Neuronal stem cell (in vitro differentiated cells): ENCODE measurements at regions not wholly inside any gene's neighbourhood (a gene's known extent, or its start where the extent isn't known, plus 50 kb on each side); places are given as distances from the start of the nearest gene placed in this dataset.

Source experiments
- DNase-seq: peaks from one replicate; pipeline ENCODE4 v3.0.0-alpha.2; 2013; ENCODE audit warnings: low spot score
- H2AFZ ChIP-seq: one replicate; pipeline ENCODE4 v1.6.1; 2013; ENCODE audit warnings: mild to moderate bottlenecking, low read length, inconsistent platforms
- H2AK5ac ChIP-seq: 2 replicates; pipeline ENCODE4 v1.6.1; 2013; ENCODE audit warnings: low read depth, mild to moderate bottlenecking, inconsistent platforms, low read length, moderate library complexity, mixed read lengths
- H2BK120ac ChIP-seq: 2 replicates; pipeline ENCODE4 v1.6.1; 2013; ENCODE audit warnings: low read depth, mild to moderate bottlenecking, inconsistent platforms, low read length, moderate library complexity, mixed read lengths
- H2BK12ac ChIP-seq: one replicate; pipeline ENCODE4 v1.6.1; 2013; ENCODE audit warnings: low read length, inconsistent platforms
- H2BK15ac ChIP-seq: 2 replicates; pipeline ENCODE4 v1.6.1; 2013; ENCODE audit warnings: mild to moderate bottlenecking, low read length, inconsistent platforms, mixed read lengths
- H2BK5ac ChIP-seq: one replicate; pipeline ENCODE4 v1.6.1; 2013; ENCODE audit warnings: inconsistent platforms, mild to moderate bottlenecking, low read length, moderate library complexity
- H3K14ac ChIP-seq: one replicate; pipeline ENCODE4 v1.6.1; 2013; ENCODE audit warnings: low read length, inconsistent platforms
- H3K18ac ChIP-seq: 2 replicates; pipeline ENCODE4 v1.6.1; 2013; ENCODE audit warnings: low read length, inconsistent platforms
- H3K23ac ChIP-seq: 2 replicates; pipeline ENCODE4 v1.6.1; 2013; ENCODE audit warnings: low read depth, mild to moderate bottlenecking, mixed read lengths, low read length, inconsistent platforms; ENCODE audit not compliant: poor library complexity
- H3K27ac ChIP-seq: replicated peaks from 3 replicates; pipeline ENCODE4 v1.5.1; 2013; ENCODE audit warnings: low read length, inconsistent platforms
- H3K27me3 ChIP-seq, 3 experiments: 2 replicates each; pipeline ENCODE4 v1.6.1; 2013; ENCODE audit warnings: low read length in 3 of 3, mild to moderate bottlenecking in 2 of 3, inconsistent platforms in 1 of 3, low read depth in 1 of 3, mixed read lengths in 1 of 3, moderate library complexity in 1 of 3; ENCODE audit not compliant: control insufficient read depth in 3 of 3, insufficient read depth in 3 of 3
- H3K36me3 ChIP-seq, 2 donors: replicated peaks in 1 of 2; 2 replicates each; pipeline ENCODE4 v1.6.1; 2013; ENCODE audit warnings: low read length in 2 of 2; ENCODE audit not compliant: control insufficient read depth in 2 of 2, insufficient read depth in 2 of 2
- H3K4ac ChIP-seq: 2 replicates; pipeline ENCODE4 v1.6.1; 2013; ENCODE audit warnings: inconsistent platforms, mild to moderate bottlenecking, low read length, moderate library complexity
- H3K4me1 ChIP-seq, 2 donors: 1 replicate in 1 of 2; 2 replicates in 1 of 2; pipeline ENCODE4 v1.6.1; 2013; ENCODE audit warnings: low read length in 2 of 2, low read depth in 1 of 2; ENCODE audit not compliant: control insufficient read depth in 2 of 2, insufficient read depth in 1 of 2
- H3K4me2 ChIP-seq: one replicate; pipeline ENCODE4 v1.6.1; 2013; ENCODE audit warnings: mild to moderate bottlenecking, low read length, inconsistent platforms; ENCODE audit not compliant: insufficient read depth, poor library complexity, severe bottlenecking
- H3K4me3 ChIP-seq, 2 donors: 2 replicates each; pipeline ENCODE4 v1.5.1; 2013; ENCODE audit warnings: low read length in 2 of 2, mild to moderate bottlenecking in 2 of 2, inconsistent platforms in 1 of 2, moderate library complexity in 1 of 2
- H3K79me1 ChIP-seq: one replicate; pipeline ENCODE4 v1.6.1; 2013; ENCODE audit warnings: low read depth, mild to moderate bottlenecking, inconsistent platforms, low read length, moderate library complexity
- H3K9ac ChIP-seq: one replicate; pipeline ENCODE4 v1.6.1; 2013; ENCODE audit warnings: mild to moderate bottlenecking, low read depth, low read length, inconsistent platforms; ENCODE audit not compliant: poor library complexity
- H3K9me3 ChIP-seq, 2 donors: replicated peaks in 1 of 2; 2 replicates each; pipeline versions ENCODE3 to v1.6.1; 2013; ENCODE audit warnings: low read length in 2 of 2, mild to moderate bottlenecking in 2 of 2, inconsistent platforms in 1 of 2, low read depth in 1 of 2, mixed read lengths in 1 of 2, moderate library complexity in 1 of 2; ENCODE audit not compliant: control insufficient read depth in 2 of 2, insufficient read depth in 1 of 2
- H4K8ac ChIP-seq: one replicate; pipeline ENCODE4 v1.6.1; 2013; ENCODE audit warnings: low read depth, mild to moderate bottlenecking, inconsistent platforms, low read length, moderate library complexity
- H4K91ac ChIP-seq: one replicate; pipeline ENCODE4 v1.6.1; 2013; ENCODE audit warnings: low read length, low read depth, mild to moderate bottlenecking, inconsistent platforms; ENCODE audit not compliant: poor library complexity
- WGBS, 2 donors: extraction: QIAGEN DNeasy Blood & Tissue Kit; methylation state at CpG; one replicate each; pipeline ENCODE4 v1.1.7; 2013; ENCODE audit warnings: missing lambda C conversion rate in 2 of 2, mixed read lengths in 1 of 2; ENCODE audit not compliant: insufficient read length in 2 of 2, insufficient replicate concordance in 1 of 2; ENCODE audit errors: extremely low coverage in 2 of 2; 5-methylcytosine and 5-hydroxymethylcytosine counted together

GRCh38 chr6:11391934-11392777 is 145.4 kb upstream of the TMEM170B start:
- no peak overlapping the region for H3K18ac ChIP-seq
- no peak overlapping the region for H4K8ac ChIP-seq
- no peak overlapping the region for H3K9ac ChIP-seq
- H3K4ac ChIP-seq: no peak overlapping the region
- 100% methylated on average over 1 of the region's 5 CpGs; no CpG with 5 or more reads in 1 of the 2 donors for WGBS, 2 donors
- peaks cover 0 to 8% of the 10 kb centered on the region in 2 donors for H3K9me3 ChIP-seq
- no peak for DNase-seq
- no peak overlapping the region for H2AK5ac ChIP-seq
- no peak overlapping the region for H3K23ac ChIP-seq
- no peak overlapping the region for H2BK15ac ChIP-seq
- H3K36me3 ChIP-seq: no peaks in the 10 kb centered on the region
- no peak overlapping the region for H3K27ac ChIP-seq
- H4K91ac ChIP-seq: no peak overlapping the region
- no peak overlapping the region for H2BK5ac ChIP-seq
- no peak overlapping the region for H2BK120ac ChIP-seq
- no peak overlapping the region for H3K4me2 ChIP-seq
- H3K4me3 ChIP-seq: no peak overlapping the region
- no peak overlapping the region for H2AFZ ChIP-seq
- H2BK12ac ChIP-seq: no peak overlapping the region
- H3K14ac ChIP-seq: no peak overlapping the region
- peaks cover 2 to 7% of the 10 kb centered on the region in 2 donors for H3K4me1 ChIP-seq
- no peaks in the 10 kb centered on the region for H3K27me3 ChIP-seq
- H3K79me1 ChIP-seq: no peaks in the 10 kb centered on the region

GRCh38 chr6:11389977-11390376 is 147.6 kb upstream of the TMEM170B start:
- no peak overlapping the region for H2BK120ac ChIP-seq
- no peak overlapping the region for H3K4me3 ChIP-seq
- peaks cover 0 to 8% of the 10 kb centered on the region in 2 donors for H3K9me3 ChIP-seq
- no peaks in the 10 kb centered on the region for H3K79me1 ChIP-seq
- no peaks in the 10 kb centered on the region for H3K36me3 ChIP-seq
- no peak overlapping the region for H4K8ac ChIP-seq
- no peak overlapping the region for H3K4me2 ChIP-seq
- H2BK5ac ChIP-seq: no peak overlapping the region
- no CpG with 5 or more reads among the region's 7 CpGs for WGBS, 2 donors
- no peak overlapping the region for H2AFZ ChIP-seq
- H4K91ac ChIP-seq: no peak overlapping the region
- peaks cover 2 to 7% of the 10 kb centered on the region in 2 donors for H3K4me1 ChIP-seq
- no peak overlapping the region for H2AK5ac ChIP-seq
- H3K14ac ChIP-seq: no peak overlapping the region
- no peak overlapping the region for H3K4ac ChIP-seq
- H3K18ac ChIP-seq: no peak overlapping the region
- no peak overlapping the region for H3K23ac ChIP-seq
- no peaks in the 10 kb centered on the region for H3K27me3 ChIP-seq
- H3K27ac ChIP-seq: no peak overlapping the region
- DNase-seq: no peak
- no peak overlapping the region for H2BK15ac ChIP-seq
- H3K9ac ChIP-seq: no peak overlapping the region
- H2BK12ac ChIP-seq: no peak overlapping the region

DNA sequence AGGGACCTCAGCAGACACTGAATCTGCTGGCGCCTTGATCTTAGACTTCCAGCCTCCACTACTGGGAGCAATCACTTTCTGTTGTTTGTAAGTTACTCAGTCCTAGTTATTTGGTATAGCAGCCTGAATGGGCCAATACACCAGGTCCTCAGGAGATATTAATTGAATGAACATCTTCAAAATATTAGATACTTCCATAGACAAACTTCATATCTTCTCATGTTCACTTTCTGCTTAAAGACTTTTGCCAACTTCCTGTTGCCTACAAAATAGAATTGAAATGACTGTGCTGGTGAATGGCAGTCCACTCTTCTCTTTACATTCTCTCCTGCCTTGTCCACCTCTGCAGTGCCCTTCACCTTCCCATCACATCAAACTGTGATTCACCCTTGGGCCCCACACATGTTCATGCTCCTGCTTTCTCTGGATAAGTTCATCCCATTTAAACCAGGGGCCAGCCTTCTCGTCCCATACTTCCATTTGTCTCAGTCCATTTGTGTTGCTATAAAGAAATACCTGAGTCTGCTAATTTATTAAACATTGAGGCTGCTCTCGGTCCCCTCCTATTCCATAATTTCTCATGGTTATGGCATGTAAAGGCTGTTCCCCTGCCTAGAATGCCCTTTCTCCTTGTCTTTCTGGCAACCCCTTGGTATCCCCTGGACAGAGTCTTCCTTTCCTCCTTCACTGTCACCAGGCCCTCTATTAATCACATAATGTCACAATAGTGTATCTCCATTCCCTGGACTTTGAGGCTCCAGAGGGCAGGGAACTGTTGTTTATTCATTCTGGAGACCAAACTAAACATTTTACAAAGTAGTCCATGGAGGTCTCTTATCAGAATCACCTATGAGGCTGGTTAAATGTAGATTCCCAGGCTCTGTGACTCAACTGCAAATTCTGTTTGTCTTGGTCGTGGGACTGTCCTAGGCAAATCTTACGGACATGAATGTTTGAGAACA is 148.3 kb upstream of the TMEM170B start:
- H2BK15ac ChIP-seq: no peak overlapping the region
- no peak overlapping the region for H2AK5ac ChIP-seq
- no peak for DNase-seq
- no peak overlapping the region for H4K8ac ChIP-seq
- no peak overlapping the region for H4K91ac ChIP-seq
- no peak overlapping the region for H3K4me2 ChIP-seq
- H3K23ac ChIP-seq: no peak overlapping the region
- no peak overlapping the region for H2BK5ac ChIP-seq
- H3K4ac ChIP-seq: no peak overlapping the region
- H3K27ac ChIP-seq: no peak overlapping the region
- WGBS, 2 donors: no CpG with 5 or more reads among the region's 5 CpGs
- no peak overlapping the region for H3K9ac ChIP-seq
- peaks cover 1 to 8% of the 10 kb centered on the region in 2 donors for H3K4me1 ChIP-seq
- peaks cover 0 to 8% of the 10 kb centered on the region in 2 donors for H3K9me3 ChIP-seq
- H3K4me3 ChIP-seq: no peak overlapping the region
- H3K18ac ChIP-seq: no peak overlapping the region
- no peaks in the 10 kb centered on the region for H3K36me3 ChIP-seq
- no peaks in the 10 kb centered on the region for H3K79me1 ChIP-seq
- no peaks in the 10 kb centered on the region for H3K27me3 ChIP-seq
- H2BK12ac ChIP-seq: no peak overlapping the region
- H2AFZ ChIP-seq: no peak overlapping the region
- H2BK120ac ChIP-seq: no peak overlapping the region
- no peak overlapping the region for H3K14ac ChIP-seq
